HEK293 (cell line): ENCODE measurements at regions not wholly inside any gene's neighbourhood (a gene's known extent, or its start where the extent isn't known, plus 50 kb on each side); places are given as distances from the start of the nearest gene placed in this dataset.

Source experiments
- YY1 ChIP-seq: fragments of 450-650 bp; formaldehyde crosslinking; IDR thresholded peaks from 2 replicates; pipeline ENCODE4 v1.5.1; 2018; ENCODE audit warnings: missing biosample characterization, missing genetic modification characterization
- ZFP37 ChIP-seq: fragments of 450-650 bp; formaldehyde crosslinking; IDR thresholded peaks from 2 replicates; pipeline ENCODE4 v1.5.1; 2016; ENCODE audit warnings: missing biosample characterization, missing genetic modification characterization
- ZNF223 ChIP-seq: fragments of 450-650 bp; formaldehyde crosslinking; IDR thresholded peaks from 2 replicates; pipeline ENCODE4 v1.5.1; 2016; ENCODE audit warnings: missing biosample characterization, missing genetic modification characterization
- ZNF76 ChIP-seq: fragments of 450-650 bp; formaldehyde crosslinking; IDR thresholded peaks from 2 replicates; pipeline ENCODE4; 2016; ENCODE audit warnings: low read depth, missing biosample characterization, missing genetic modification characterization, borderline replicate concordance
- TF ChIP-seq, protein P1 (sequence below): fragments of 450-650 bp; formaldehyde crosslinking; IDR thresholded peaks from 2 replicates; pipeline ENCODE4 v1.5.1; 2016; ENCODE audit warnings: missing biosample characterization, missing genetic modification characterization, low read depth
- TF ChIP-seq, protein P2 (sequence below): fragments of 450-650 bp; formaldehyde crosslinking; IDR thresholded peaks from 2 replicates; pipeline ENCODE4 v1.5.1; 2016; ENCODE audit warnings: missing biosample characterization, missing genetic modification characterization

DNA sequence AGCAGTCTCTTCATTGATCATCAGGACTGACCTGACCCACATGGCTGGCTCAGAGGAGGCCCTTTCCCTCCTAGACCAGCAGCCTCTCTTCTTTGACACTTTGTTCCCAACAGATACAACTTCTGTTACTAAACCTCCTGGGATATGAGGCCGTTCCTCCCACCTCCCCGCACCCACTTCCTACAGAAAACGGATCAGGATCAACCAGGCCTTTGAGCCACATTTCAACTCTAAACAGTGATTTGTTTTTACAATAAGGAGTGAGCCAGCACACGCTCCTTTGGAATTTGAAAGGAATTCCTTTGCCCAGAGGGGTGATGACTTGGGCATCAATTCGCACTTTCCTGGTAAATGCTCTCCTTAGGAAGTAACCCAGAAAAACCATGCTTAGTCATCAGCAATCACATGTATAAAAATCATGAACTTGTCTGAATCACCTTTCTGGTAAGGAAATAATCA is 180.4 kb downstream of the FAM124B start:
- no peak for TF ChIP-seq ZNF76 (tag by site-specific recombination)
- TF ChIP-seq YY1 (tag by site-specific recombination), result no peak
- TF ChIP-seq ZNF223, result no peak
- TF ChIP-seq, protein P1, sequence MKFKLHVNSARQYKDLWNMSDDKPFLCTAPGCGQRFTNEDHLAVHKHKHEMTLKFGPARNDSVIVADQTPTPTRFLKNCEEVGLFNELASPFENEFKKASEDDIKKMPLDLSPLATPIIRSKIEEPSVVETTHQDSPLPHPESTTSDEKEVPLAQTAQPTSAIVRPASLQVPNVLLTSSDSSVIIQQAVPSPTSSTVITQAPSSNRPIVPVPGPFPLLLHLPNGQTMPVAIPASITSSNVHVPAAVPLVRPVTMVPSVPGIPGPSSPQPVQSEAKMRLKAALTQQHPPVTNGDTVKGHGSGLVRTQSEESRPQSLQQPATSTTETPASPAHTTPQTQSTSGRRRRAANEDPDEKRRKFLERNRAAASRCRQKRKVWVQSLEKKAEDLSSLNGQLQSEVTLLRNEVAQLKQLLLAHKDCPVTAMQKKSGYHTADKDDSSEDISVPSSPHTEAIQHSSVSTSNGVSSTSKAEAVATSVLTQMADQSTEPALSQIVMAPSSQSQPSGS (tag by site-specific recombination), result no peak
- TF ChIP-seq, protein P2, sequence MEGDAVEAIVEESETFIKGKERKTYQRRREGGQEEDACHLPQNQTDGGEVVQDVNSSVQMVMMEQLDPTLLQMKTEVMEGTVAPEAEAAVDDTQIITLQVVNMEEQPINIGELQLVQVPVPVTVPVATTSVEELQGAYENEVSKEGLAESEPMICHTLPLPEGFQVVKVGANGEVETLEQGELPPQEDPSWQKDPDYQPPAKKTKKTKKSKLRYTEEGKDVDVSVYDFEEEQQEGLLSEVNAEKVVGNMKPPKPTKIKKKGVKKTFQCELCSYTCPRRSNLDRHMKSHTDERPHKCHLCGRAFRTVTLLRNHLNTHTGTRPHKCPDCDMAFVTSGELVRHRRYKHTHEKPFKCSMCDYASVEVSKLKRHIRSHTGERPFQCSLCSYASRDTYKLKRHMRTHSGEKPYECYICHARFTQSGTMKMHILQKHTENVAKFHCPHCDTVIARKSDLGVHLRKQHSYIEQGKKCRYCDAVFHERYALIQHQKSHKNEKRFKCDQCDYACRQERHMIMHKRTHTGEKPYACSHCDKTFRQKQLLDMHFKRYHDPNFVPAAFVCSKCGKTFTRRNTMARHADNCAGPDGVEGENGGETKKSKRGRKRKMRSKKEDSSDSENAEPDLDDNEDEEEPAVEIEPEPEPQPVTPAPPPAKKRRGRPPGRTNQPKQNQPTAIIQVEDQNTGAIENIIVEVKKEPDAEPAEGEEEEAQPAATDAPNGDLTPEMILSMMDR (tag by site-specific recombination), result no peak
- no peak for TF ChIP-seq ZFP37 (tag by site-specific recombination)
